ENCODE measurements at regions not wholly inside any gene's neighbourhood (a gene's known extent, or its start where the extent isn't known, plus 50 kb on each side); places are given as distances from the start of the nearest gene placed in this dataset.

DNA sequence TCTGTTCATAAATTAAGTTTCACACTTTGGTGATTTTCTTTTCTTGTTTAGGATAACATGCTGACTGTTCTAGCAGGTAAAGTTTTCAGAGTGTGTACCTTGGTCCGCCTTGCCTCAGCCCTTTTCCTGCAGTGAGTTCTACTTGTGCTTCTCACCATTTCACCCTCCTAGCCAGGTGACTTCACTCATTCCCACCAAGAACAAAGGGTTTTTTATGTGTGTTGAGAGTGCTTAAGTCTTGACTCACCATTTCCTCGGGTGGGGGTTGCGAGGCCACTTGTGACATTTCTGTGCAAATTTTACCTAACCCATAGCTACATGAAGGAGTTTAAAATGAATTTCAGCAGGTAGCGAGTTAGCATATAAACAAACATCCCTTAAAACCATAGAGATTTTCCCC, 81.4 kb downstream of the C3orf38 start:
- H3K4me1 ChIP-seq (ENCODE audit: insufficient read depth, low read length, severe bottlenecking) = no peaks in the 10 kb centered on the region
- no peaks in the 10 kb centered on the region for H3K27me3 ChIP-seq (ENCODE audit: insufficient read depth, low read length)
- H3K36me3 ChIP-seq (ENCODE audit: insufficient read depth, low read length) = no peaks in the 10 kb centered on the region
- H3F3A ChIP-seq (ENCODE audit: insufficient read depth, low read length) = no peaks in the 10 kb centered on the region
- TF ChIP-seq, protein P1, sequence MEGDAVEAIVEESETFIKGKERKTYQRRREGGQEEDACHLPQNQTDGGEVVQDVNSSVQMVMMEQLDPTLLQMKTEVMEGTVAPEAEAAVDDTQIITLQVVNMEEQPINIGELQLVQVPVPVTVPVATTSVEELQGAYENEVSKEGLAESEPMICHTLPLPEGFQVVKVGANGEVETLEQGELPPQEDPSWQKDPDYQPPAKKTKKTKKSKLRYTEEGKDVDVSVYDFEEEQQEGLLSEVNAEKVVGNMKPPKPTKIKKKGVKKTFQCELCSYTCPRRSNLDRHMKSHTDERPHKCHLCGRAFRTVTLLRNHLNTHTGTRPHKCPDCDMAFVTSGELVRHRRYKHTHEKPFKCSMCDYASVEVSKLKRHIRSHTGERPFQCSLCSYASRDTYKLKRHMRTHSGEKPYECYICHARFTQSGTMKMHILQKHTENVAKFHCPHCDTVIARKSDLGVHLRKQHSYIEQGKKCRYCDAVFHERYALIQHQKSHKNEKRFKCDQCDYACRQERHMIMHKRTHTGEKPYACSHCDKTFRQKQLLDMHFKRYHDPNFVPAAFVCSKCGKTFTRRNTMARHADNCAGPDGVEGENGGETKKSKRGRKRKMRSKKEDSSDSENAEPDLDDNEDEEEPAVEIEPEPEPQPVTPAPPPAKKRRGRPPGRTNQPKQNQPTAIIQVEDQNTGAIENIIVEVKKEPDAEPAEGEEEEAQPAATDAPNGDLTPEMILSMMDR (IDR thresholded peaks at IDR 0.05; ENCODE audit: low read length) = no peak
- TF ChIP-seq EZH2 (IDR thresholded peaks at IDR 0.05; ENCODE audit: borderline replicate concordance, low read length) = no peak
- H3K27ac ChIP-seq (ENCODE audit: low read depth, low read length, poor library complexity, severe bottlenecking) = no peak overlapping the region
- no peaks in the 10 kb centered on the region for H3K9me2 ChIP-seq (ENCODE audit: low read depth, low read length)
- H4K20me1 ChIP-seq (ENCODE audit: insufficient read depth, low read length) = no peaks in the 10 kb centered on the region
- H3K9me3 ChIP-seq (ENCODE audit: low read length) = no peaks in the 10 kb centered on the region
- H3K4me2 ChIP-seq (ENCODE audit: low read length) = no peak overlapping the region
- no peaks in the 10 kb centered on the region for H3K79me2 ChIP-seq (ENCODE audit: insufficient read depth, low read length)
- H3K9ac ChIP-seq (ENCODE audit: low read length) = no peak overlapping the region
- no peak overlapping the region for H3K4me3 ChIP-seq (ENCODE audit: low read depth, low read length, poor library complexity, severe bottlenecking)
- H2AFZ ChIP-seq (ENCODE audit: low read length) = no peak overlapping the region

DNA sequence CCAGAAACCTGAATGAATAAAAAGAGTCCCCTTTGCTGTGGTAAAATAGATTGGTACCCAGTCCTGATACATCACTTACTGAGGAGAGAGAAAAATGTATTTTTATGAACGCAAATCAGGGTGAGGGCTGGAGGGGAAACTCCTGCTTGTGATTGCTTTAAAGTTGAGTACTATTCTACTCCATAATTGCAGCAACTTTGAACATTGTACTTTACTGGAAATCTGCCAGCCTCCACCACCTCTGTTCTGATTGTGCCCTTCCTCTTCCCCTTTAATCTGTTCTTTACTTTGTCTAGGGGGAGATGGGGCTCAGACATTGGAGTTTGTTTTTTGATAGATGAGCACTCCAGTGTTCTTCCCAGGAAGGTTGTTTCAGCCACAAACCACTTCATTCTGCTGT, 81.9 kb downstream of the C3orf38 start:
- H3K79me2 ChIP-seq (ENCODE audit: insufficient read depth, low read length) = no peaks in the 10 kb centered on the region
- H3K9ac ChIP-seq (ENCODE audit: low read length) = no peak overlapping the region
- no peak overlapping the region for H3K27ac ChIP-seq (ENCODE audit: low read depth, low read length, poor library complexity, severe bottlenecking)
- H3K9me2 ChIP-seq (ENCODE audit: low read depth, low read length) = no peaks in the 10 kb centered on the region
- no peaks in the 10 kb centered on the region for H3F3A ChIP-seq (ENCODE audit: insufficient read depth, low read length)
- TF ChIP-seq, protein P1 (IDR thresholded peaks at IDR 0.05; ENCODE audit: low read length) = no peak
- no peak for TF ChIP-seq EZH2 (IDR thresholded peaks at IDR 0.05; ENCODE audit: borderline replicate concordance, low read length)
- H2AFZ ChIP-seq (ENCODE audit: low read length) = no peak overlapping the region
- H4K20me1 ChIP-seq (ENCODE audit: insufficient read depth, low read length) = no peaks in the 10 kb centered on the region
- no peaks in the 10 kb centered on the region for H3K27me3 ChIP-seq (ENCODE audit: insufficient read depth, low read length)
- H3K4me3 ChIP-seq (ENCODE audit: low read depth, low read length, poor library complexity, severe bottlenecking) = no peak overlapping the region
- no peaks in the 10 kb centered on the region for H3K36me3 ChIP-seq (ENCODE audit: insufficient read depth, low read length)
- H3K4me2 ChIP-seq (ENCODE audit: low read length) = no peak overlapping the region
- no peaks in the 10 kb centered on the region for H3K4me1 ChIP-seq (ENCODE audit: insufficient read depth, low read length, severe bottlenecking)
- no peaks in the 10 kb centered on the region for H3K9me3 ChIP-seq (ENCODE audit: low read length)

DNA sequence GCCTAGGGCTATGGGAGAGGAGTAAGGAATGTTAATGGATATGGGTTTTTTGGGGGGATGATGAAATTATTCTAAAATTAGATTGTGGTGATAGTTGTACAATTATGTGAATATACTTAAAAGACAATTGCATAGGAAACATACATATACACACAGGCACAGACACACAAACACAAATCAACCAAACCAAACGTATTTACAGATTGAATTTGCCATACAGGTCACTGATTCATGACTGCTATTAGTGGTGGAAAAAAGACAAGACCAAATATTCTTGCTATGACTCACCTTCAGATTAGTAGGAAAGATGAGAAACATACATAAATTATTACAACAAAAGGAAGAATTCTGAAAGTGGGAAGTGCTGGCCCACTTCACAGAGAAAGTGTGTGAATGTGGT, 85.3 kb downstream of the C3orf38 start:
- Histone ChIP-seq H3F3A (ENCODE audit: insufficient read depth, low read length) (no peaks in the 10 kb centered on the region), H3K27me3 (ENCODE audit: insufficient read depth, low read length) (no peaks in the 10 kb centered on the region), H3K79me2 (ENCODE audit: insufficient read depth, low read length) (no peaks in the 10 kb centered on the region), H3K4me1 (ENCODE audit: insufficient read depth, low read length, severe bottlenecking) (no peaks in the 10 kb centered on the region), H3K9me3 (ENCODE audit: low read length) (no peaks in the 10 kb centered on the region), H3K4me2 (ENCODE audit: low read length) (no peak overlapping the region), H3K9me2 (ENCODE audit: low read depth, low read length) (no peaks in the 10 kb centered on the region), H4K20me1 (ENCODE audit: insufficient read depth, low read length) (no peaks in the 10 kb centered on the region), H3K27ac (ENCODE audit: low read depth, low read length, poor library complexity, severe bottlenecking) (no peak overlapping the region), H3K4me3 (ENCODE audit: low read depth, low read length, poor library complexity, severe bottlenecking) (no peak overlapping the region), H2AFZ (ENCODE audit: low read length) (no peak overlapping the region), H3K9ac (ENCODE audit: low read length) (no peak overlapping the region), H3K36me3 (ENCODE audit: insufficient read depth, low read length) (no peaks in the 10 kb centered on the region)
- no peak for TF ChIP-seq EZH2 (IDR thresholded peaks at IDR 0.05; ENCODE audit: borderline replicate concordance, low read length)
- TF ChIP-seq, protein P1 (IDR thresholded peaks at IDR 0.05; ENCODE audit: low read length) = no peak

All from OCI-LY1 (cell line).